K562 (cell line): ENCODE measurements at regions not wholly inside any gene's neighbourhood (a gene's known extent, or its start where the extent isn't known, plus 50 kb on each side); places are given as distances from the start of the nearest gene placed in this dataset.

Source experiments
- CCNT2 ChIP-seq: IDR thresholded peaks from 2 replicates; pipeline ENCODE4 v1.6.1; 2011; ENCODE audit warnings: borderline replicate concordance, low read depth, mild to moderate bottlenecking, moderate library complexity, mixed read lengths, low read length; ENCODE audit not compliant: insufficient read length; ENCODE audit errors: extremely low read depth
- CEBPB ChIP-seq: fragments of 450-650 bp; IDR thresholded peaks from 2 replicates; pipeline ENCODE4 v1.6.1; 2016; ENCODE audit warnings: missing genetic modification characterization, missing compliant biosample characterization
- CHD4 ChIP-seq: fragments of 200-600 bp; sonication (generic); IDR thresholded peaks from 3 replicates; pipeline ENCODE4 v1.6.1; 2012; ENCODE audit warnings: low read depth, mild to moderate bottlenecking, mixed read lengths, low read length, inconsistent platforms; ENCODE audit not compliant: insufficient read depth, insufficient replicate concordance, poor library complexity, severe bottlenecking
- CTCF ChIP-seq, 3 experiments: IDR thresholded peaks in 2 of 3; conservative IDR thresholded peaks in 1 of 3; 2 replicates each; pipeline ENCODE4 v1.5.1; 2011 to 2012; ENCODE audit warnings: low read length in 3 of 3, mild to moderate bottlenecking in 3 of 3, control low read depth in 2 of 3, improper control_type of control experiment in 1 of 3, inconsistent platforms in 1 of 3, low read depth in 1 of 3, mixed read lengths in 1 of 3, moderate library complexity in 1 of 3; ENCODE audit not compliant: insufficient read depth in 2 of 3
- DPF2 ChIP-seq: fragments of 450-650 bp; IDR thresholded peaks from 2 replicates; pipeline ENCODE4 v1.6.1; 2016
- E2F3 ChIP-seq: fragments of 250-450 bp; sonication (Bioruptor Pico); IDR thresholded peaks from 2 replicates; pipeline ENCODE4 v1.4.0; 2020; ENCODE audit warnings: mild to moderate bottlenecking
- HIVEP1 ChIP-seq: fragments of 250-450 bp; sonication (Bioruptor Pico); IDR thresholded peaks from 2 replicates; pipeline ENCODE4 v1.4.0; 2020; ENCODE audit warnings: mild to moderate bottlenecking
- HMGN3 ChIP-seq: IDR thresholded peaks from 2 replicates; pipeline ENCODE4 v1.6.1; 2011; ENCODE audit warnings: borderline replicate concordance, low read depth, mild to moderate bottlenecking, mixed read lengths, low read length; ENCODE audit not compliant: insufficient read length; ENCODE audit errors: extremely low read depth
- MEF2A ChIP-seq: IDR thresholded peaks from 2 replicates; pipeline ENCODE4 v1.6.1; 2011; ENCODE audit warnings: low read depth, mild to moderate bottlenecking, low read length, moderate library complexity; ENCODE audit not compliant: control insufficient read depth
- MXI1 ChIP-seq: IDR thresholded peaks from 2 replicates; pipeline ENCODE4 v1.6.1; 2011; ENCODE audit warnings: low read depth, mild to moderate bottlenecking, improper control_type of control experiment, low read length
- NCOR1 ChIP-seq: fragments of 450-650 bp; IDR thresholded peaks from 2 replicates; pipeline ENCODE4 v1.6.1; 2016; ENCODE audit warnings: mild to moderate bottlenecking, moderate library complexity
- ZFP91 ChIP-seq: sonication (generic); formaldehyde crosslinking; IDR thresholded peaks from 2 replicates; pipeline ENCODE4 v1.8.0; 2022; ENCODE audit warnings: mild to moderate bottlenecking, missing genetic modification reagents
- ZNF3 ChIP-seq: fragments of 250-450 bp; sonication (Bioruptor Pico); IDR thresholded peaks from 2 replicates; pipeline ENCODE4 v1.5.0; 2021; ENCODE audit warnings: mild to moderate bottlenecking, moderate library complexity
- TF ChIP-seq, protein P1 (sequence below): fragments of 250-450 bp; sonication (Bioruptor Pico); IDR thresholded peaks from 2 replicates; pipeline ENCODE4 v1.5.0; 2021

- TF ChIP-seq E2F3 = no peak
- no peak for TF ChIP-seq ZNF3 (CRISPR knock-in tag)
- no peak for TF ChIP-seq CCNT2
- TF ChIP-seq, protein P1, sequence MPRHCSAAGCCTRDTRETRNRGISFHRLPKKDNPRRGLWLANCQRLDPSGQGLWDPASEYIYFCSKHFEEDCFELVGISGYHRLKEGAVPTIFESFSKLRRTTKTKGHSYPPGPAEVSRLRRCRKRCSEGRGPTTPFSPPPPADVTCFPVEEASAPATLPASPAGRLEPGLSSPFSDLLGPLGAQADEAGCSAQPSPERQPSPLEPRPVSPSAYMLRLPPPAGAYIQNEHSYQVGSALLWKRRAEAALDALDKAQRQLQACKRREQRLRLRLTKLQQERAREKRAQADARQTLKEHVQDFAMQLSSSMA (CRISPR knock-in tag) = no peak
- no peak for TF ChIP-seq ZFP91
- no peak for TF ChIP-seq CHD4
- TF ChIP-seq MXI1 = no peak
- TF ChIP-seq CTCF (IDR thresholded peaks at IDR 0.05 in 2 of 3, conservative IDR thresholded peaks at IDR 0.05 in 1 of 3; ENCODE audit: insufficient read depth in 2 of 3, low read depth in 1 of 3, low read length in 3 of 3) = no peak
- TF ChIP-seq HIVEP1 (CRISPR knock-in tag) = no peak
- no peak for TF ChIP-seq MEF2A
- TF ChIP-seq CEBPB (tag) = no peak
- TF ChIP-seq DPF2 = no peak
- no peak for TF ChIP-seq NCOR1
- no peak for TF ChIP-seq HMGN3
These were observed 126.1 kb downstream of the SNX18 start for GRCh38 chr5:54643685-54644106.
